ENCODE measurements at regions not wholly inside any gene's neighbourhood (a gene's known extent, or its start where the extent isn't known, plus 50 kb on each side); places are given as distances from the start of the nearest gene placed in this dataset.

DNA sequence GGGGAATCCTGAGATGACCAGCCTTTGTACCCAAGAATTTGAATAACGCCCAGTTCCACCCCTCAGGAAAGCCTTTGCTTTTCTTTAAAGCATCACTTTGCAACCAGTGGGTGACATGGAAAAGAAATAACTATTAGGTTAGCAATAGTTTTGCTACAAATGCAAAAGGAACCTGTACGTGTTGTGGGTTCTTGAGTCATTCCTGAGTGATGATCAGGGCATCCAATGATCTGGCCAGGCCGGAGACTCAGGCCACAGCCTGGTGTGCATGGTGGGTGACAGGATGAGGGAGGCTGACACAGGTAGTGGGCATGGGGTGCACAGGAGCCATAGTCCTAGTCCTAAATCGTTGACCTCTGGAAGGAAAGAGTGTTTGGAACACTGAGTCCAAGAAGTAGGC is 321.4 kb upstream of the IL12A start:
- DNase-seq = no peak
- POLR2A ChIA-PET = no interaction called here
- H4K20me1 ChIP-seq (ENCODE audit: insufficient read depth) = no peaks in the 10 kb centered on the region
- no peaks in the 10 kb centered on the region for H3K79me2 ChIP-seq (ENCODE audit: insufficient read depth)
- no peaks in the 10 kb centered on the region for H3F3A ChIP-seq (replicated peaks; ENCODE audit: insufficient read depth)
- WGBS (ENCODE audit: low lambda C conversion rate) = 65% methylated on average over 4 of the region's 4 CpGs
- no peaks in the 10 kb centered on the region for H3K27me3 ChIP-seq (ENCODE audit: insufficient read depth)
- H3K4me1 ChIP-seq (ENCODE audit: control insufficient read depth in 1 of 2, insufficient read depth in 2 of 2, low read depth in 1 of 2, low read length in 1 of 2) = peaks cover 0 to 2% of the 10 kb centered on the region in 2 experiments; a peak in 2 of 4 replicates
- CTCF ChIA-PET = no interaction called here
- H3K36me3 ChIP-seq (replicated peaks in 1 of 2; ENCODE audit: control insufficient read depth in 1 of 2, insufficient read depth in 2 of 2, low read length in 1 of 2) = no peaks in the 10 kb centered on the region
- TF ChIP-seq TAF1 (IDR thresholded peaks at IDR 0.05; ENCODE audit: borderline replicate concordance, low read depth, low read length) (no peak), JUND (IDR thresholded peaks at IDR 0.05) (no peak), POLR2AphosphoS5 (IDR thresholded peaks at IDR 0.05; ENCODE audit: low read depth, low read length) (no peak), SMC3 (IDR thresholded peaks at IDR 0.05; ENCODE audit: low read depth, low read length) (no peak), ELF1 (IDR thresholded peaks at IDR 0.05) (no peak)
- no peak overlapping the region for H3K4me3 ChIP-seq (ENCODE audit: low read depth in 2 of 2, low read length in 1 of 2)
- H3K27ac ChIP-seq (ENCODE audit: low read depth in 2 of 2, low read length in 1 of 2) = no peak overlapping the region
- H3K9ac ChIP-seq = no peak overlapping the region
- no peak overlapping the region for H3K4me2 ChIP-seq
- no peaks in the 10 kb centered on the region for H3K9me3 ChIP-seq
- no peak overlapping the region for H2AFZ ChIP-seq (ENCODE audit: low read depth)
- H3K9me2 ChIP-seq = no peaks in the 10 kb centered on the region

DNA sequence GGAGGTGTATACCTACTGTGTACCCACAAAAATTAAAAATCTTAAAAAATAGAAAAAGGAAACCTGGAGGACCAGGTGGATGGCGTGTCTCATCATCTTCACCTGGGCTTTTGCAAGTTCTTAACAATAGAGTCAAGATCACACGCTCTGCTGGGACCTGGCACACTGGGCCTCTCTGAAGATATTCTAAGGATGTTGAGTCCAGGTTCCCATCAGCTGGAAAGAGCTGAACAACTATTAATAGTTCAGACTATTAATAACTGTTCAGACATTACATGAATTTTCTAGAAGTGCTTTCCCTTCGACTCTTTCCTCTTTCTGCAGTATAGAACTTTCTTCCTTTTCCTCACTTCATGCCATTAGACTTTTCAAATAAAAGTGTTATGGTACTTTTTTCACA is 320.2 kb upstream of the IL12A start:
- no peak overlapping the region for H3K4me2 ChIP-seq
- H2AFZ ChIP-seq (ENCODE audit: low read depth) = 0 out of 2 replicates have a peak overlapping the region, but pooled peaks have one; percentile 50
- H3K27ac ChIP-seq (ENCODE audit: low read depth in 2 of 2, low read length in 1 of 2) = no peak overlapping the region
- CTCF ChIA-PET = no interaction called here
- no peaks in the 10 kb centered on the region for H3F3A ChIP-seq (replicated peaks; ENCODE audit: insufficient read depth)
- POLR2A ChIA-PET = no interaction called here
- no peaks in the 10 kb centered on the region for H3K79me2 ChIP-seq (ENCODE audit: insufficient read depth)
- 92% methylated on average over 3 of the region's 3 CpGs for WGBS (ENCODE audit: low lambda C conversion rate)
- H4K20me1 ChIP-seq (ENCODE audit: insufficient read depth) = no peaks in the 10 kb centered on the region
- H3K9me2 ChIP-seq = no peaks in the 10 kb centered on the region
- H3K9me3 ChIP-seq = no peaks in the 10 kb centered on the region
- peaks cover 0 to 2% of the 10 kb centered on the region in 2 experiments; a peak in 2 of 4 replicates for H3K4me1 ChIP-seq (ENCODE audit: control insufficient read depth in 1 of 2, insufficient read depth in 2 of 2, low read depth in 1 of 2, low read length in 1 of 2)
- no peaks in the 10 kb centered on the region for H3K36me3 ChIP-seq (replicated peaks in 1 of 2; ENCODE audit: control insufficient read depth in 1 of 2, insufficient read depth in 2 of 2, low read length in 1 of 2)
- H3K4me3 ChIP-seq (ENCODE audit: low read depth in 2 of 2, low read length in 1 of 2) = no peak overlapping the region
- no peak for DNase-seq
- no peaks in the 10 kb centered on the region for H3K27me3 ChIP-seq (ENCODE audit: insufficient read depth)
- TF ChIP-seq ELF1 (IDR thresholded peaks at IDR 0.05) = no peak
- no peak for TF ChIP-seq MEF2A (IDR thresholded peaks at IDR 0.05; ENCODE audit: borderline replicate concordance, low read depth)
- TF ChIP-seq RFX5 (IDR thresholded peaks at IDR 0.05; ENCODE audit: low read length) = no peak
- TF ChIP-seq RXRA (IDR thresholded peaks at IDR 0.05; ENCODE audit: borderline replicate concordance, low read depth) = no peak
- TF ChIP-seq EZH2phosphoT487 (IDR thresholded peaks at IDR 0.05; ENCODE audit: borderline replicate concordance, low read depth) = no peak
- no peak overlapping the region for H3K9ac ChIP-seq

DNA sequence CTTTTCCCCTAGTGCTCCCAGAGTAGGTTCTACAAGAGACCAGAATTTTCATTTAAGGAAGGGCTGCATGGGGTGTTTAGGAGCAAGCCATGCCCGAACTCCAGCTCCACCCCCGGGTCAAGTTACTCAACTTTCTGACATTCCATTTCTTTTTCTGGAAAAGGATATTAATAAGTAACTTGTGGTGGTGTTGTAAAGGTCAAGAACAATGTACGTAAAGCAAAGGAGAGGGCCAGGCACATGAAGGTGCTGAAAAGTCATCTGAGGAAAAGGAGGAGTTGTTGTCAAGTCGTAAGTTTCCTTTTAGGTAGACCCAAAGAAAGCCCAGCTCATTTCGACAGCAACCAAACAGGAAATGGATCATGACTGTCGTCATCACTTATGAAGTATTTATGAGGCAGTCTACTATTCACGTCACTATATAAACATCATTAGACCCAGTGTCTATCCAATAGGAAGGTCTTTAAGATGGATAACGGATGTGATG is 319.6 kb upstream of the IL12A start:
- 65% methylated on average over 8 of the region's 8 CpGs for WGBS (ENCODE audit: low lambda C conversion rate)
- H3K36me3 ChIP-seq (replicated peaks in 1 of 2; ENCODE audit: control insufficient read depth in 1 of 2, insufficient read depth in 2 of 2, low read length in 1 of 2) = no peaks in the 10 kb centered on the region
- DNase-seq = no peak
- no peaks in the 10 kb centered on the region for H3K79me2 ChIP-seq (ENCODE audit: insufficient read depth)
- TF ChIP-seq RFX5 (IDR thresholded peaks at IDR 0.05; ENCODE audit: low read length) (no peak), POLR2AphosphoS5 (IDR thresholded peaks at IDR 0.05; ENCODE audit: low read depth, low read length) (no peak), TEAD4 (IDR thresholded peaks at IDR 0.05; ENCODE audit: borderline replicate concordance, insufficient read depth) (no peak), FOSL2 (IDR thresholded peaks at IDR 0.05; ENCODE audit: borderline replicate concordance, low read depth) (no peak)
- TF ChIP-seq, protein P1, sequence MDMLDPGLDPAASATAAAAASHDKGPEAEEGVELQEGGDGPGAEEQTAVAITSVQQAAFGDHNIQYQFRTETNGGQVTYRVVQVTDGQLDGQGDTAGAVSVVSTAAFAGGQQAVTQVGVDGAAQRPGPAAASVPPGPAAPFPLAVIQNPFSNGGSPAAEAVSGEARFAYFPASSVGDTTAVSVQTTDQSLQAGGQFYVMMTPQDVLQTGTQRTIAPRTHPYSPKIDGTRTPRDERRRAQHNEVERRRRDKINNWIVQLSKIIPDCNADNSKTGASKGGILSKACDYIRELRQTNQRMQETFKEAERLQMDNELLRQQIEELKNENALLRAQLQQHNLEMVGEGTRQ (IDR thresholded peaks at IDR 0.05; ENCODE audit: borderline replicate concordance, low read depth, low read length) = no peak
- TF ChIP-seq, protein P2, sequence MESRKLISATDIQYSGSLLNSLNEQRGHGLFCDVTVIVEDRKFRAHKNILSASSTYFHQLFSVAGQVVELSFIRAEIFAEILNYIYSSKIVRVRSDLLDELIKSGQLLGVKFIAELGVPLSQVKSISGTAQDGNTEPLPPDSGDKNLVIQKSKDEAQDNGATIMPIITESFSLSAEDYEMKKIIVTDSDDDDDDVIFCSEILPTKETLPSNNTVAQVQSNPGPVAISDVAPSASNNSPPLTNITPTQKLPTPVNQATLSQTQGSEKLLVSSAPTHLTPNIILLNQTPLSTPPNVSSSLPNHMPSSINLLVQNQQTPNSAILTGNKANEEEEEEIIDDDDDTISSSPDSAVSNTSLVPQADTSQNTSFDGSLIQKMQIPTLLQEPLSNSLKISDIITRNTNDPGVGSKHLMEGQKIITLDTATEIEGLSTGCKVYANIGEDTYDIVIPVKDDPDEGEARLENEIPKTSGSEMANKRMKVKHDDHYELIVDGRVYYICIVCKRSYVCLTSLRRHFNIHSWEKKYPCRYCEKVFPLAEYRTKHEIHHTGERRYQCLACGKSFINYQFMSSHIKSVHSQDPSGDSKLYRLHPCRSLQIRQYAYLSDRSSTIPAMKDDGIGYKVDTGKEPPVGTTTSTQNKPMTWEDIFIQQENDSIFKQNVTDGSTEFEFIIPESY (IDR thresholded peaks at IDR 0.05; ENCODE audit: borderline replicate concordance, low read depth) = no peak
- TF ChIP-seq, protein P3, sequence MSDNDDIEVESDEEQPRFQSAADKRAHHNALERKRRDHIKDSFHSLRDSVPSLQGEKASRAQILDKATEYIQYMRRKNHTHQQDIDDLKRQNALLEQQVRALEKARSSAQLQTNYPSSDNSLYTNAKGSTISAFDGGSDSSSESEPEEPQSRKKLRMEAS (IDR thresholded peaks at IDR 0.05; ENCODE audit: low read depth) = no peak
- no peaks in the 10 kb centered on the region for H4K20me1 ChIP-seq (ENCODE audit: insufficient read depth)
- 0 out of 2 replicates have a peak overlapping the region, but pooled peaks have one; percentile 50 for H2AFZ ChIP-seq (ENCODE audit: low read depth)
- H3F3A ChIP-seq (replicated peaks; ENCODE audit: insufficient read depth) = no peaks in the 10 kb centered on the region
- peaks cover 0 to under 1% of the 10 kb centered on the region in 2 experiments; a peak in 2 of 4 replicates for H3K4me1 ChIP-seq (ENCODE audit: control insufficient read depth in 1 of 2, insufficient read depth in 2 of 2, low read depth in 1 of 2, low read length in 1 of 2)
- H3K27me3 ChIP-seq (ENCODE audit: insufficient read depth) = no peaks in the 10 kb centered on the region
- H3K9ac ChIP-seq = no peak overlapping the region
- no peaks in the 10 kb centered on the region for H3K9me2 ChIP-seq
- no peak overlapping the region for H3K4me2 ChIP-seq
- ChIA-PET CTCF (no interaction called here), POLR2A (no interaction called here)
- no peak overlapping the region for H3K27ac ChIP-seq (ENCODE audit: low read depth in 2 of 2, low read length in 1 of 2)
- H3K9me3 ChIP-seq = no peaks in the 10 kb centered on the region
- no peak overlapping the region for H3K4me3 ChIP-seq (ENCODE audit: low read depth in 2 of 2, low read length in 1 of 2)
